ENCODE measurements at regions not wholly inside any gene's neighbourhood (a gene's known extent, or its start where the extent isn't known, plus 50 kb on each side); places are given as distances from the start of the nearest gene placed in this dataset.

DNA sequence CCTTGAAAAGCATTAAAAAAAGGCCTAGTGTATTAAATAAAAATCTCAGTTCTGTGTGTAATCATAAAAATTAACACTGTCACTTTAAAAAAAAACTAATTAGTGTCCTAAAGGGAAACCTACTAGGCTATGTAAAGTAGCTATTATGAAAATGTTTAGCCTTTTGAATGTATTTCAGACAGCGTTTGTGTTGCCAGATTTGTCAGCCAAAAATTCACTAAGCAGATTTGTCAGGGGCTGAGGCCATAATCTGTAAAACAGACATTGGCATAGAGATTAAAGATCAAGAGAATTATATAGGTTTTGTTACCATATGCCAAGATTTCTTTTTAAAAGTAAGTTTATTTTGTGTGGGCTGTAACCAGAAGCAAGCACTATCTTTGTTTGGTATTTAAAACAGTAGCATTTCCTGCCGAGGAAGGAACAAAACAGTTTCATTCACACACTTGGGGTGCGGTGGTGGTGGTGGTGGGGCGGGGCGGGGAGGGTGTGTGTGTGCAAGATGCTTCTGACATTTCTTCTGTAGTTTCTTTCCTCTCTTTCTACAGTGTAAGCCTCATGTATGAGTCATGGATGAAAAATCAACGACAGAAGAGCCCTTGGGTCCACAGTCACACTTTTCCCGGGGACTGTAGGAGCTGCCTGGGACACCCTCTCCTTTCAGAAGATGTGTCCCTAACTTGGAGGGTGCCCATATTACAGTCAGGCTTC is 328.5 kb upstream of the FANCL start:
- intact Hi-C loops (cut with DNase I; ENCODE audit: low total_unique reads) = no loop called here

GRCh38 chr2:58568901-58569300 is 327.8 kb upstream of the FANCL start:
- no peaks in the 10 kb centered on the region for H3K4me1 ChIP-seq
- intact Hi-C loops (cut with DNase I; ENCODE audit: low total_unique reads) = no loop called here
- H3K9me3 ChIP-seq = no peaks in the 10 kb centered on the region
- H3K36me3 ChIP-seq = no peaks in the 10 kb centered on the region
- TF ChIP-seq, protein P1, sequence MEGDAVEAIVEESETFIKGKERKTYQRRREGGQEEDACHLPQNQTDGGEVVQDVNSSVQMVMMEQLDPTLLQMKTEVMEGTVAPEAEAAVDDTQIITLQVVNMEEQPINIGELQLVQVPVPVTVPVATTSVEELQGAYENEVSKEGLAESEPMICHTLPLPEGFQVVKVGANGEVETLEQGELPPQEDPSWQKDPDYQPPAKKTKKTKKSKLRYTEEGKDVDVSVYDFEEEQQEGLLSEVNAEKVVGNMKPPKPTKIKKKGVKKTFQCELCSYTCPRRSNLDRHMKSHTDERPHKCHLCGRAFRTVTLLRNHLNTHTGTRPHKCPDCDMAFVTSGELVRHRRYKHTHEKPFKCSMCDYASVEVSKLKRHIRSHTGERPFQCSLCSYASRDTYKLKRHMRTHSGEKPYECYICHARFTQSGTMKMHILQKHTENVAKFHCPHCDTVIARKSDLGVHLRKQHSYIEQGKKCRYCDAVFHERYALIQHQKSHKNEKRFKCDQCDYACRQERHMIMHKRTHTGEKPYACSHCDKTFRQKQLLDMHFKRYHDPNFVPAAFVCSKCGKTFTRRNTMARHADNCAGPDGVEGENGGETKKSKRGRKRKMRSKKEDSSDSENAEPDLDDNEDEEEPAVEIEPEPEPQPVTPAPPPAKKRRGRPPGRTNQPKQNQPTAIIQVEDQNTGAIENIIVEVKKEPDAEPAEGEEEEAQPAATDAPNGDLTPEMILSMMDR (IDR thresholded peaks at IDR 0.05) = no peak
- no peak for DNase-seq (ENCODE audit: low spot score in 2 of 2)
- no peaks in the 10 kb centered on the region for H3K27me3 ChIP-seq
- H3K27ac ChIP-seq = no peak overlapping the region
- no peak overlapping the region for H3K4me3 ChIP-seq

More for the DNA sequence above, 328.5 kb upstream of the FANCL start:
- TF ChIP-seq, protein P1 (IDR thresholded peaks at IDR 0.05) = no peak
- TF ChIP-seq POLR2AphosphoS5 (IDR thresholded peaks at IDR 0.05) = no peak
- no peak for TF ChIP-seq POLR2A (IDR thresholded peaks at IDR 0.05)
- Histone ChIP-seq H3K9me3 (no peaks in the 10 kb centered on the region), H3K27ac (no peak overlapping the region), H3K27me3 (no peaks in the 10 kb centered on the region), H3K36me3 (no peaks in the 10 kb centered on the region), H3K4me3 (no peak overlapping the region), H3K4me1 (no peaks in the 10 kb centered on the region)
- no peak for DNase-seq (ENCODE audit: low spot score in 2 of 2)

- H3K36me3 ChIP-seq = no peaks in the 10 kb centered on the region
- intact Hi-C loops (cut with DNase I; ENCODE audit: low total_unique reads) = no loop called here
- H3K4me3 ChIP-seq = no peak overlapping the region
- H3K27ac ChIP-seq = no peak overlapping the region
- H3K9me3 ChIP-seq = no peaks in the 10 kb centered on the region
- H3K27me3 ChIP-seq = no peaks in the 10 kb centered on the region
- no peaks in the 10 kb centered on the region for H3K4me1 ChIP-seq
- DNase-seq (ENCODE audit: low spot score in 2 of 2) = no peak
- TF ChIP-seq, protein P1 (IDR thresholded peaks at IDR 0.05) = no peak
- TF ChIP-seq POLR2AphosphoS5 (IDR thresholded peaks at IDR 0.05) (no peak), POLR2A (IDR thresholded peaks at IDR 0.05) (no peak)
Measured at GRCh38 chr2:58562276-58562675, 321.2 kb upstream of the FANCL start.

DNA sequence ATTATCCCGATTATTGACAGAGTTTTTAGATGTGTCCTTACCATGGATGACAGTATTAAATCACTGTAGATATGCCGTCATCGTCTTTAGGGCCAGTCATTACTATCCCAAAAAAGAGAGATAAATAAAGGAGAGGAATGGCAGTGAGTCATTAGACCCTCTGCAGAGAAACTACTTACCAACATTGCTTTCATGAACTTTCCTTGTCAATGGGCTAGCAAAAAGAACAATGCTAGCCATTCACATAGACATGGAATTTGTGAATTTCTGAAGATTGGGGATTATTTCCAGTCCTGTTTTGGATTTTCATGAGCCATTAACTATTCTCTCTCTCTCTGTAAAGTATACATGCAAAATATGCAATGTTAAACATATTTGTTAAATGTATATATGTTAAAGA is 319.4 kb upstream of the FANCL start:
- no peaks in the 10 kb centered on the region for H3K27me3 ChIP-seq
- TF ChIP-seq, protein P1 (IDR thresholded peaks at IDR 0.05) = no peak
- TF ChIP-seq POLR2AphosphoS5 (IDR thresholded peaks at IDR 0.05) (no peak), POLR2A (IDR thresholded peaks at IDR 0.05) (no peak)
- intact Hi-C loops (cut with DNase I; ENCODE audit: low total_unique reads) = no loop called here
- no peak overlapping the region for H3K4me3 ChIP-seq
- no peaks in the 10 kb centered on the region for H3K4me1 ChIP-seq
- H3K27ac ChIP-seq = no peak overlapping the region
- no peaks in the 10 kb centered on the region for H3K36me3 ChIP-seq
- DNase-seq (ENCODE audit: low spot score in 2 of 2) = no peak
- H3K9me3 ChIP-seq = no peaks in the 10 kb centered on the region

GRCh38 chr2:58558881-58559280 is 317.8 kb upstream of the FANCL start:
- Histone ChIP-seq H3K9me3 (no peaks in the 10 kb centered on the region), H3K36me3 (no peaks in the 10 kb centered on the region), H3K27me3 (no peaks in the 10 kb centered on the region), H3K27ac (no peak overlapping the region), H3K4me1 (no peaks in the 10 kb centered on the region), H3K4me3 (no peak overlapping the region)
- intact Hi-C loops (cut with DNase I; ENCODE audit: low total_unique reads) = no loop called here
- TF ChIP-seq, protein P1 (IDR thresholded peaks at IDR 0.05) = no peak
- no peak for TF ChIP-seq POLR2A (IDR thresholded peaks at IDR 0.05)
- no peak for TF ChIP-seq POLR2AphosphoS5 (IDR thresholded peaks at IDR 0.05)
- no peak for DNase-seq (ENCODE audit: low spot score in 2 of 2)
